HCT116 (cell line): ENCODE measurements at regions not wholly inside any gene's neighbourhood (a gene's known extent, or its start where the extent isn't known, plus 50 kb on each side); places are given as distances from the start of the nearest gene placed in this dataset.

ENCODE experiments used
- ATAC-seq: fragments of 200-7000 bp; cut with Tn5 transposase; 2 replicates; pipeline ENCODE4 v1.9.1; 2020; ENCODE audit warnings: mild to moderate bottlenecking, moderate library complexity
- BruUV-seq: library from RNA; stranded (reverse); fragments of 400-500 nt; replicated peaks from 2 replicates; lab custom pipeline; 2021; lab: Mats Ljungman, UMichigan
- CTCF ChIA-PET: fragments of 300-600 bp; sonication (Branson Sonifier 250); formaldehyde crosslinking; loops from one replicate; lab custom pipeline; 2021; ENCODE audit warnings: antibody characterized with exemption; lab: Charles Lee
- POLR2A ChIA-PET: fragments of 300-600, 350-600 bp; sonication (Branson Sonifier 250); formaldehyde crosslinking; loops from one replicate; lab custom pipeline; 2021; ENCODE audit warnings: antibody characterized with exemption; lab: Charles Lee
- RAD21 ChIA-PET, 2 experiments: fragments of 300-600 bp; sonication (Branson Sonifier 250); formaldehyde crosslinking; loops; one replicate each; lab custom pipeline; 2023; ENCODE audit warnings: low total read pairs in 2 of 2; ENCODE audit not compliant: uncharacterized antibody in 2 of 2, unreplicated experiment in 2 of 2, low non-redundant PET in 1 of 2; lab: Charles Lee
- DNase-seq: peaks from one replicate; pipeline ENCODE4 v3.0.0-alpha.2; 2010; ENCODE audit warnings: low read depth, low spot score
- H2AFZ ChIP-seq: fragments of 200-600 bp; shearing (Covaris generic), sonication (generic); 2 replicates; pipeline ENCODE4 v1.6.1; 2017; ENCODE audit warnings: low read depth, mixed run types, mixed read lengths, antibody characterized with exemption, low read length; ENCODE audit not compliant: poor library complexity, severe bottlenecking
- H3K27ac ChIP-seq: 2 replicates; pipeline ENCODE4 v1.5.1; 2012; ENCODE audit warnings: low read depth, low read length
- H3K27me3 ChIP-seq: fragments of 200-600 bp; sonication (generic); 2 replicates; pipeline ENCODE4 v1.6.1; 2016; ENCODE audit warnings: mixed run types, low read length, mixed read lengths; ENCODE audit not compliant: insufficient read depth
- H3K36me3 ChIP-seq, 2 experiments: fragments of 200-500 bp in 1 of 2; fragments of 200-600 bp in 1 of 2; sonication (Bioruptor generic) in 1 of 2; sonication (generic) in 1 of 2; 2 replicates each; pipeline versions ENCODE4 v1.5.1 to v1.6.1; 2014 to 2016; ENCODE audit warnings: low read length in 2 of 2, inconsistent platforms in 1 of 2, mixed read lengths in 1 of 2, mixed run types in 1 of 2; ENCODE audit not compliant: insufficient read depth in 2 of 2, control insufficient read depth in 1 of 2
- H3K4me1 ChIP-seq, 2 experiments: fragments of 200-600 bp in 1 of 2; sonication (generic) in 1 of 2; 2 replicates each; pipeline versions ENCODE4 v1.5.1 to v1.6.1; 2012 to 2017; ENCODE audit warnings: low read length in 2 of 2, inconsistent platforms in 1 of 2, mild to moderate bottlenecking in 1 of 2, mixed read lengths in 1 of 2, mixed run types in 1 of 2, moderate library complexity in 1 of 2; ENCODE audit not compliant: insufficient read depth in 2 of 2, control insufficient read depth in 1 of 2
- H3K4me2 ChIP-seq: fragments of 200-600 bp; sonication (generic); 2 replicates; pipeline ENCODE4 v1.6.1; 2017; ENCODE audit warnings: mixed run types, low read length, mixed read lengths
- H3K4me3 ChIP-seq, 2 experiments: fragments of 200-600 bp in 1 of 2; sonication (generic) in 1 of 2; replicated peaks in 1 of 2; 2 replicates each; pipeline ENCODE4 v1.5.1; 2011 to 2016; ENCODE audit warnings: low read length in 2 of 2, control low read depth in 1 of 2, low read depth in 1 of 2, mild to moderate bottlenecking in 1 of 2, mixed read lengths in 1 of 2, mixed run types in 1 of 2
- H3K79me2 ChIP-seq: fragments of 200-600 bp; sonication (generic); 2 replicates; pipeline ENCODE4 v1.6.1; 2017; ENCODE audit warnings: mild to moderate bottlenecking, mixed run types, low read length, moderate library complexity, mixed read lengths; ENCODE audit not compliant: insufficient read depth
- H3K9ac ChIP-seq: fragments of 200-600 bp; sonication (generic); 2 replicates; pipeline ENCODE4 v1.6.1; 2016; ENCODE audit warnings: low read length, mixed read lengths
- H3K9me2 ChIP-seq: fragments of 200-600 bp; sonication (generic), shearing (Covaris generic); 2 replicates; pipeline ENCODE4 v1.6.1; 2017; ENCODE audit warnings: mixed run types, mild to moderate bottlenecking, moderate library complexity; ENCODE audit not compliant: insufficient read depth
- H3K9me3 ChIP-seq, 2 experiments: fragments of 200-500 bp in 1 of 2; fragments of 200-600 bp in 1 of 2; sonication (Bioruptor generic) in 1 of 2; sonication (generic) in 1 of 2; 2 replicates each; pipeline ENCODE4 v1.6.1; 2014 to 2017; ENCODE audit warnings: low read length in 2 of 2, mixed read lengths in 2 of 2, inconsistent platforms in 1 of 2, low read depth in 1 of 2, mild to moderate bottlenecking in 1 of 2, mixed run types in 1 of 2, moderate library complexity in 1 of 2; ENCODE audit not compliant: control insufficient read depth in 1 of 2, insufficient read depth in 1 of 2
- H4K20me1 ChIP-seq: fragments of 200-600 bp; sonication (generic), shearing (Covaris generic); 2 replicates; pipeline ENCODE4 v1.6.1; 2017; ENCODE audit warnings: mixed run types, mild to moderate bottlenecking, moderate library complexity; ENCODE audit not compliant: insufficient read depth
- ATF3 ChIP-seq: IDR thresholded peaks from 2 replicates; pipeline ENCODE4 v1.6.1; 2012
- CBX3 ChIP-seq: IDR thresholded peaks from 2 replicates; pipeline ENCODE4 v1.6.1; 2012; ENCODE audit warnings: low read depth
- CEBPB ChIP-seq: IDR thresholded peaks from 2 replicates; pipeline ENCODE4 v1.6.1; 2012; ENCODE audit warnings: low read depth
- ELF1 ChIP-seq: IDR thresholded peaks from 2 replicates; pipeline ENCODE4 v1.6.1; 2012; ENCODE audit warnings: low read depth, borderline replicate concordance
- EZH2 ChIP-seq: fragments of 200-600 bp; sonication (generic); IDR thresholded peaks from 2 replicates; pipeline ENCODE4 v1.6.1; 2017; ENCODE audit warnings: antibody characterized with exemption, mixed run types
- EZH2phosphoT487 ChIP-seq: fragments of 200-600 bp; IDR thresholded peaks from 2 replicates; pipeline ENCODE4 v1.6.1; 2018; ENCODE audit warnings: antibody characterized with exemption, borderline replicate concordance
- FOSL1 ChIP-seq: IDR thresholded peaks from 2 replicates; pipeline ENCODE4 v1.6.1; 2012; ENCODE audit warnings: low read depth
- JUND ChIP-seq: IDR thresholded peaks from 2 replicates; pipeline ENCODE4 v1.6.1; 2012
- MAX ChIP-seq: IDR thresholded peaks from 2 replicates; pipeline ENCODE4 v1.6.1; 2012
- POLR2A ChIP-seq: IDR thresholded peaks from 2 replicates; pipeline ENCODE4 v1.7.0; 2011; ENCODE audit warnings: borderline replicate concordance; ENCODE audit not compliant: insufficient read depth, insufficient read length; ENCODE audit errors: extremely low read depth
- POLR2AphosphoS5 ChIP-seq: IDR thresholded peaks from 2 replicates; pipeline ENCODE4 v1.6.1; 2011; ENCODE audit warnings: mild to moderate bottlenecking, low read depth, low read length, moderate library complexity
- RAD21 ChIP-seq: IDR thresholded peaks from 2 replicates; pipeline ENCODE4 v1.6.1; 2012; ENCODE audit warnings: low read depth, mild to moderate bottlenecking
- SIN3A ChIP-seq: IDR thresholded peaks from 2 replicates; pipeline ENCODE4 v1.6.1; 2012; ENCODE audit warnings: low read depth
- SP1 ChIP-seq: IDR thresholded peaks from 2 replicates; pipeline ENCODE4 v1.6.1; 2012; ENCODE audit warnings: low read depth
- SRF ChIP-seq: IDR thresholded peaks from 2 replicates; pipeline ENCODE4 v1.6.1; 2012; ENCODE audit warnings: low read depth
- TCF7L2 ChIP-seq: IDR thresholded peaks from 2 replicates; pipeline ENCODE4 v1.7.0; 2011; ENCODE audit warnings: borderline replicate concordance, inconsistent platforms; ENCODE audit not compliant: insufficient read depth, insufficient read length; ENCODE audit errors: extremely low read depth
- ZFX ChIP-seq: fragments of 450-650 bp; IDR thresholded peaks from 2 replicates; pipeline ENCODE4 v1.6.1; 2017
- ZNF274 ChIP-seq: fragments of 200-500 bp; sonication (Bioruptor generic); IDR thresholded peaks from 2 replicates; pipeline ENCODE4 v1.6.1; 2014; ENCODE audit warnings: mild to moderate bottlenecking, low read depth, low read length, inconsistent platforms
- intact Hi-C: fragments of 100-400 bp; cut with micrococcal nuclease; formaldehyde crosslinking; loops from 2 replicates; pipeline ENCODE4 v1.10.0; 2022
- TF ChIP-seq, protein P1 (sequence below): IDR thresholded peaks from 2 replicates; pipeline ENCODE4 v1.6.1; 2012; ENCODE audit warnings: low read depth

DNA sequence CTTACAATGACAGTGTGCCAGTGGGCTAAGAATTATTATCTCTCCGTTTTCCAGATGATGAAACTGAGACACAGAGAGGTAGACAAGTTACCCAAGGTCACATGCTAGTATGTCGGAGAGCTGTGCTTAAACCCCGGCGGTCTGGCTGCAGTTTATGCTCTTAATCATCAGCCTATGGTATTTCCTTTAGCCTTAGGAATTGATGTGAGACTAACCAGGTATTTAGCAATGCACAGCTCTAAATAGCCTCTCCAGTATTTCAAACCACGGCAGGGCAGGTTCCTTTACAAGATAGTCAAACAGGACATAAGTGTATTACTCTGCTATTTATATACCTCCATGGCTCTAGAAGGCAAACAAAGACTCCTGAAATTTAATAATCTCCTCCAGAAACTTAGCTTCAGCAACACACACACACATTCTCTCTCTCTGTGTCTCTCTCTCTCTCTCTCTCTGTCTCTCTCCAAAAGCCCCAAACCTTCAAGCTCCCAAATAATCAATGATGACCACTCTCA, 142.0 kb upstream of the ZNF217 start:
- ATAC-seq (peak; percentile 46; the same call in 1 of the 2 replicates), DNase-seq (no peak)
- peak overlapping the region; percentile 17 for H3K4me2 ChIP-seq
- no peak overlapping the region for H3K4me3 ChIP-seq
- no peaks in the 10 kb centered on the region for H4K20me1 ChIP-seq
- POLR2A ChIA-PET = no interaction called here
- CTCF ChIA-PET = no interaction called here
- BruUV-seq = no TSS peak
- no peak overlapping the region for H2AFZ ChIP-seq
- H3K4me1 ChIP-seq = peaks cover 5 to 33% of the 10 kb centered on the region in 2 experiments; a peak in 2 of 4 replicates
- TF ChIP-seq TCF7L2 (no peak), ELF1 (no peak), POLR2A (no peak), RAD21 (no peak), EZH2phosphoT487 (no peak), CBX3 (no peak), POLR2AphosphoS5 (no peak), SRF (no peak), CEBPB (no peak)
- H3K9me2 ChIP-seq = no peaks in the 10 kb centered on the region
- H3K79me2 ChIP-seq = no peaks in the 10 kb centered on the region
- no peaks in the 10 kb centered on the region for H3K36me3 ChIP-seq
- H3K27me3 ChIP-seq = no peaks in the 10 kb centered on the region
- peak overlapping the region; percentile 36; the same call in 1 of the 2 replicates for H3K9ac ChIP-seq
- H3K27ac ChIP-seq = no peak overlapping the region
- RAD21 ChIA-PET = no interaction called here
- no peaks in the 10 kb centered on the region for H3K9me3 ChIP-seq
- intact Hi-C loops = loop anchor here (5.0 kb wide), 1 partner anchor 93 kb away; no protein-coding TSS in a partner anchor

- RAD21 ChIA-PET = no interaction called here
- H3K36me3 ChIP-seq = no peaks in the 10 kb centered on the region
- H3K4me2 ChIP-seq = no peak overlapping the region
- no peak for DNase-seq
- H3K4me3 ChIP-seq = no peak overlapping the region
- no peak overlapping the region for H2AFZ ChIP-seq
- H3K79me2 ChIP-seq = no peaks in the 10 kb centered on the region
- intact Hi-C loops = no loop called here
- H3K9me3 ChIP-seq = no peaks in the 10 kb centered on the region
- BruUV-seq = no TSS peak
- H3K9me2 ChIP-seq = no peaks in the 10 kb centered on the region
- H3K27ac ChIP-seq = no peak overlapping the region
- POLR2A ChIA-PET = no interaction called here
- CTCF ChIA-PET = no interaction called here
- H3K27me3 ChIP-seq = no peaks in the 10 kb centered on the region
- H3K9ac ChIP-seq = no peak overlapping the region
- no peaks in the 10 kb centered on the region for H4K20me1 ChIP-seq
- no peak for ATAC-seq
- peaks cover 5 to 28% of the 10 kb centered on the region in 2 experiments; a peak in 2 of 4 replicates for H3K4me1 ChIP-seq
- TF ChIP-seq MAX (no peak), SRF (no peak), JUND (no peak), SIN3A (no peak), CBX3 (no peak), CEBPB (no peak), FOSL1 (no peak), ZNF274 (no peak), EZH2phosphoT487 (no peak), ATF3 (no peak), EZH2 (no peak), SP1 (no peak), RAD21 (no peak), ZFX (no peak)
- TF ChIP-seq, protein P1, sequence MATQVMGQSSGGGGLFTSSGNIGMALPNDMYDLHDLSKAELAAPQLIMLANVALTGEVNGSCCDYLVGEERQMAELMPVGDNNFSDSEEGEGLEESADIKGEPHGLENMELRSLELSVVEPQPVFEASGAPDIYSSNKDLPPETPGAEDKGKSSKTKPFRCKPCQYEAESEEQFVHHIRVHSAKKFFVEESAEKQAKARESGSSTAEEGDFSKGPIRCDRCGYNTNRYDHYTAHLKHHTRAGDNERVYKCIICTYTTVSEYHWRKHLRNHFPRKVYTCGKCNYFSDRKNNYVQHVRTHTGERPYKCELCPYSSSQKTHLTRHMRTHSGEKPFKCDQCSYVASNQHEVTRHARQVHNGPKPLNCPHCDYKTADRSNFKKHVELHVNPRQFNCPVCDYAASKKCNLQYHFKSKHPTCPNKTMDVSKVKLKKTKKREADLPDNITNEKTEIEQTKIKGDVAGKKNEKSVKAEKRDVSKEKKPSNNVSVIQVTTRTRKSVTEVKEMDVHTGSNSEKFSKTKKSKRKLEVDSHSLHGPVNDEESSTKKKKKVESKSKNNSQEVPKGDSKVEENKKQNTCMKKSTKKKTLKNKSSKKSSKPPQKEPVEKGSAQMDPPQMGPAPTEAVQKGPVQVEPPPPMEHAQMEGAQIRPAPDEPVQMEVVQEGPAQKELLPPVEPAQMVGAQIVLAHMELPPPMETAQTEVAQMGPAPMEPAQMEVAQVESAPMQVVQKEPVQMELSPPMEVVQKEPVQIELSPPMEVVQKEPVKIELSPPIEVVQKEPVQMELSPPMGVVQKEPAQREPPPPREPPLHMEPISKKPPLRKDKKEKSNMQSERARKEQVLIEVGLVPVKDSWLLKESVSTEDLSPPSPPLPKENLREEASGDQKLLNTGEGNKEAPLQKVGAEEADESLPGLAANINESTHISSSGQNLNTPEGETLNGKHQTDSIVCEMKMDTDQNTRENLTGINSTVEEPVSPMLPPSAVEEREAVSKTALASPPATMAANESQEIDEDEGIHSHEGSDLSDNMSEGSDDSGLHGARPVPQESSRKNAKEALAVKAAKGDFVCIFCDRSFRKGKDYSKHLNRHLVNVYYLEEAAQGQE = no peak
These were observed 140.5 kb upstream of the ZNF217 start for GRCh38 chr20:53734006-53734688.
